T-helper 2 cell treated with Interferon-gamma antibody and Interleukin-4, amounts not matched to agents 5 μg/mL and 100 μg/mL, for 36 hours (primary cell): ENCODE measurements at regions not wholly inside any gene's neighbourhood (a gene's known extent, or its start where the extent isn't known, plus 50 kb on each side); places are given as distances from the start of the nearest gene placed in this dataset.
"Not testable (repeated sequence)": the region's sequence is repeated elsewhere in the genome, so short reads cannot be mapped to it uniquely, and the experiment has no call there.

Experiments used
- DNase-seq: peaks from one replicate; pipeline ENCODE4 v3.0.0; 2021; ENCODE audit warnings: low spot score
- H3K27ac Mint-ChIP-seq: one replicate; pipeline ENCODE4 v1.8.0; 2021; ENCODE audit warnings: mild to moderate bottlenecking, mixed read lengths
- H3K27me3 Mint-ChIP-seq: one replicate; pipeline ENCODE4 v1.8.0; 2021; ENCODE audit warnings: low read depth, mixed read lengths
- H3K36me3 Mint-ChIP-seq: one replicate; pipeline ENCODE4 v1.8.0; 2021; ENCODE audit warnings: low read depth, mixed read lengths
- H3K4me1 Mint-ChIP-seq: one replicate; pipeline ENCODE4 v1.8.0; 2021; ENCODE audit warnings: low read depth, mixed read lengths
- H3K4me3 Mint-ChIP-seq: one replicate; pipeline ENCODE4 v1.8.0; 2022; ENCODE audit warnings: mild to moderate bottlenecking, moderate library complexity, mixed read lengths
- H3K9me3 Mint-ChIP-seq: one replicate; pipeline ENCODE4 v1.8.0; 2021; ENCODE audit warnings: mixed read lengths

GRCh38 chr2:129820908-129821307 lies 158.6 kb upstream of the RAB6C start:
- DNase-seq, result no peak
- H3K9me3 Mint-ChIP-seq, result no peaks in the 10 kb centered on the region

DNA sequence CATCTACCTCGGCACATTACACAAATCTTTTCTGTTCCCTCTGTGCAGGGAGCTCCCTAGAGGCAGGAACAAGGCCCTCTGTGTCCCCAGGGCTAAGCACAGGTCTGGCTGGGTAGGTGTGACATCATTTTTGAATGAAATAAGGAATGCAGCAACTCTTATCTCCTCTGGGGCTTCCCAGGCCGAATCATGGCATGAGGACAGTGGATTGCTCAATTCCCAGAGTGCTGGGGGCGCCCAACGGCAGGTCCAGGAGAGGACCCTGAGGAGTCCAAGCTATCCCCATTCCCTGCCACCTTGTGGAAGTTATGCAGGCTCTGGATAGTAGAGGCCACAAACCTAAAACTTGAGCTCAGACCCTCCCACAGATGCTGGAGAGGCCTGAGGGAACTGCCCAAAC lies 158.0 kb upstream of the RAB6C start:
- Mint-ChIP-seq H3K4me3 (no peak overlapping the region), H3K36me3 (no peaks in the 10 kb centered on the region), H3K4me1 (no peaks in the 10 kb centered on the region), H3K27ac (no peak overlapping the region), H3K27me3 (no peaks in the 10 kb centered on the region), H3K9me3 (no peaks in the 10 kb centered on the region)
- no peak for DNase-seq

More at GRCh38 chr2:129820908-129821307, 158.6 kb upstream of the RAB6C start:
- H3K27me3 Mint-ChIP-seq, result no peaks in the 10 kb centered on the region
- no peak overlapping the region for H3K4me3 Mint-ChIP-seq
- no peak overlapping the region for H3K27ac Mint-ChIP-seq
- H3K36me3 Mint-ChIP-seq, result no peaks in the 10 kb centered on the region
- no peaks in the 10 kb centered on the region for H3K4me1 Mint-ChIP-seq

DNA sequence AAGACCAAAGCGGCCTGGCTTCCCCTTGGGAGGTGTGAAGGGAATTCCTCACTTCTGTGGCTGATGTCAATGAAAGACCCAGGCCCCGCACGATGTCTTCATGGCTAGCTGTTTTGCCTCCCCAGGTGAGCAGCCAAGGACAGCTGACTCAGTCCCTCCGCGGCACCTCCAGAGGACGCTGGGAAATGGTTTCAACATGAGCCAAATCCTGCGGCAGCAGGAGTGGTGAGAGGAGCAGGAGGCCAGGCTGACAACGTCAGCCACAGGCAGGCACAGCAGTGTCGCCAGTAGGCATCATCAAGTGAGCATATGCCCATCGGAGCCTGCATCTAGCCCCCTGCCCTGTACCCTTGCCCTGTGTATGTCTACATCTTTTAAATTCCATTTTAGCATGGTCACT lies 156.4 kb upstream of the RAB6C start:
- H3K27ac Mint-ChIP-seq, result no peak overlapping the region
- H3K36me3 Mint-ChIP-seq, result no peaks in the 10 kb centered on the region
- DNase-seq, result no peak
- no peaks in the 10 kb centered on the region for H3K27me3 Mint-ChIP-seq
- no peaks in the 10 kb centered on the region for H3K4me1 Mint-ChIP-seq
- no peaks in the 10 kb centered on the region for H3K9me3 Mint-ChIP-seq
- no peak overlapping the region for H3K4me3 Mint-ChIP-seq

DNA sequence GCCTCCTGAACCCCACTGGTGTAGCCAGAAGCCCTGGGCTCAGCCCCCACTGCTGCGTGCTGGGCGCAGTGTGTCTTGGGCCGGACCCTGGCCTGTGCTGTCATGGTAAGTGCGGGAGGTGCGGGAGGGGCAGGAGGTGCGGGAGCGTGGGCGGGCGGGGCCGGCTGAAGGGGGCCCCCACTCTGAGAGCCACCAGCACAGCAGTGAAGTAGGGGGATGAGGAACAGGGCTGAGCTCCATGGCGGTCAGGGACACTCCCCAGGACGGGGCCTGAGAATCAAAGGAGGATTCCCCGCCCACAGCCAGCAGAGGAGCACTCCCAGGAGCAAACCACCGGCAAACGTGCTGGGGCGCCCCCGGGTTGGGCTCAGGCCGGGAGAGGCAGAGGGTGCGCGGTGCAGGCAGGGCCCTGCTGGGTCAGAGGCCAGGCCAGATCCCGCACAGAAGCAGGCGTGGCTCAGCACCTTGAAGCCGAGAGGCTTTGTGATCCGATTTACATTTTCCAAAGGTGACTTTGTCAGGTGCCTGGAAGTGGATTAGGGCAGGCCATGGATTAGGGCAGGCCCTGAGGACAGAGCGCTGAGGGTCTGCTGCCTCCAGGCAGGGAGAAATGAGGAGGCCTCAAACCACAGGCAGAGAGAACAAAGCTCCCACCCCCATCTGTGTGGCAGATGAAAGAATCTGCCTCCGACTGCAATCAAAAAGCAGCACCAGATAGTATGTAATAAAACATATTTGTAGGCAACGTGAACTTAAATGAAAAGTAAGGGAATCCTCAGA lies 152.0 kb upstream of the RAB6C start:
- DNase-seq, result no peak
- Mint-ChIP-seq H3K4me1 (no peaks in the 10 kb centered on the region), H3K36me3 (no peaks in the 10 kb centered on the region), H3K27ac (no peak overlapping the region), H3K9me3 (no peaks in the 10 kb centered on the region), H3K27me3 (no peaks in the 10 kb centered on the region), H3K4me3 (no peak overlapping the region)

GRCh38 chr2:129828792-129829191 lies 150.7 kb upstream of the RAB6C start:
- H3K4me3 Mint-ChIP-seq, result no peak overlapping the region
- no peaks in the 10 kb centered on the region for H3K4me1 Mint-ChIP-seq
- no peaks in the 10 kb centered on the region for H3K9me3 Mint-ChIP-seq
- no peaks in the 10 kb centered on the region for H3K36me3 Mint-ChIP-seq
- DNase-seq, result no peak
- H3K27me3 Mint-ChIP-seq, result no peaks in the 10 kb centered on the region
- no peak overlapping the region for H3K27ac Mint-ChIP-seq

- no peak for DNase-seq
- no peak overlapping the region for H3K4me3 Mint-ChIP-seq
- no peaks in the 10 kb centered on the region for H3K36me3 Mint-ChIP-seq
- no peaks in the 10 kb centered on the region for H3K4me1 Mint-ChIP-seq
- no peaks in the 10 kb centered on the region for H3K27me3 Mint-ChIP-seq
- H3K9me3 Mint-ChIP-seq, result no peaks in the 10 kb centered on the region
- no peak overlapping the region for H3K27ac Mint-ChIP-seq
These were observed 149.9 kb upstream of the RAB6C start for GRCh38 chr2:129829588-129829987.

DNA sequence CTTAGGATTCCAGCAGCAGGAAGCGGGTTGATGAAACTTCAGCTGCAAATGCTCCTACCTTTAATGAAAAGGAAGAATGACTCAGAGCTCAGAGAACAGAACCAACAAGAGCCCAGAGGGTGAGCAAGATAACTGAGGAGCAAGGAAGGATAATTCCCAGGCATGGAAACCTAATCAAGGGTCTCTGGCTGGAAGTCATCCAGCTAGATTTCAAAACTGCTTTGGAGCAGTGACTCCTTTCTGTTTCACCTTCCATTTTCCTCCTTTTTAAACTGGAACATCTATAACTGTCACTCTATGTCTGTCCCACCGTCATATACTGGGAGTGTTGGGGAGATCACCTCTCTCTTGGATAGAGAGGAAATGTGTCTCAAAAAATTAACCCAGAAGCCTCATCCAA lies 148.4 kb upstream of the RAB6C start:
- DNase-seq, result no peak
- no peaks in the 10 kb centered on the region for H3K36me3 Mint-ChIP-seq
- H3K4me3 Mint-ChIP-seq, result no peak overlapping the region
- H3K27ac Mint-ChIP-seq, result no peak overlapping the region
- H3K9me3 Mint-ChIP-seq, result no peaks in the 10 kb centered on the region
- H3K4me1 Mint-ChIP-seq, result no peaks in the 10 kb centered on the region
- no peaks in the 10 kb centered on the region for H3K27me3 Mint-ChIP-seq

DNA sequence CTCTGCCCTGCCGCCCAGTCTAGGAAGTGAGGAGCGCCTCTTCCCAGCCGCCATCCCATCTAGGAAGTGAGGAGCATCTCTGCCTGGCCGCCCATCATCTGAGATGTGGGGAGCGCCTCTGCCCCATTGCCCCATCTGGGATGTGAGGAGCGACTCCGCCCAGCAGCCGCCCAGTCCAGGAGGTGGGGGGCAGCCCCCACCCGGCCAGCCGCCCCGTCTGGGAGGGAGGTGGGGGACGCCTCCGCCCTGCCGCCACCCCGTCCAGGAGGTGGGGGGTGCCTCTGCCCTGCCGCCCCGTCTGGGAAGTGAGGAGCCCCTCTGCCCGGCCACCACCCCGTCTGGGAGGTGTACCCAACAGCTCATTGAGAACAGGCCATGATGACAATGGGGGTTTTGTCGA lies 146.0 kb upstream of the RAB6C start:
- not testable (repeated sequence) for H3K27me3 Mint-ChIP-seq, H3K9me3 Mint-ChIP-seq, H3K27ac Mint-ChIP-seq, H3K36me3 Mint-ChIP-seq, H3K4me3 Mint-ChIP-seq, DNase-seq, H3K4me1 Mint-ChIP-seq

DNA sequence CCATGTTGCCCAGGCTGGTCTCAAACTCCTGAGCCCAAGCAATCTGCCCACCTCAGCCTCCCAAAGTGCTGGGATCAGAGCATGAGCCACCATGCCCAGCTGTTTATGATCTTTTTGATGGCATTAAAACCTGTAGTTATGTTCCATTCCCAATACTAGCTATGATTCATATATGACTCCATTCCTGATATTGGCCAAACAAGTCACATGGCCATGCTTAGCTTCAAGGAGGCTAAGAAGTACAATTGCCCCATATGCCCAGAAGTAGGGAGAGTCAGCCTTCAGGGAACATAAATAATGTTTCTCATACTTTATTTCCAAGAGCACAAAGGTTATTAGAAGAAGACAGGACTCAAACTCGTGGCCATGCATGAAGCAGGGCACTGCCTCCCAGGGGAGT lies 132.4 kb upstream of the RAB6C start:
- H3K4me1 Mint-ChIP-seq, result no peaks in the 10 kb centered on the region
- H3K27me3 Mint-ChIP-seq, result peaks cover 4% of the 10 kb centered on the region
- H3K27ac Mint-ChIP-seq, result no peak overlapping the region
- H3K4me3 Mint-ChIP-seq, result no peak overlapping the region
- DNase-seq, result no peak
- H3K36me3 Mint-ChIP-seq, result no peaks in the 10 kb centered on the region
- H3K9me3 Mint-ChIP-seq, result no peaks in the 10 kb centered on the region

GRCh38 chr2:129849559-129850160 lies 129.8 kb upstream of the RAB6C start:
- no peak for DNase-seq
- Mint-ChIP-seq H3K4me3 (no peak overlapping the region), H3K27me3 (no peaks in the 10 kb centered on the region), H3K4me1 (no peaks in the 10 kb centered on the region), H3K9me3 (no peaks in the 10 kb centered on the region), H3K36me3 (no peaks in the 10 kb centered on the region), H3K27ac (no peak overlapping the region)

GRCh38 chr2:129857200-129857599 lies 122.3 kb upstream of the RAB6C start:
- DNase-seq, result no peak
- no peak overlapping the region for H3K4me3 Mint-ChIP-seq
- H3K27ac Mint-ChIP-seq, result no peak overlapping the region
- H3K36me3 Mint-ChIP-seq, result no peaks in the 10 kb centered on the region
- H3K9me3 Mint-ChIP-seq, result no peaks in the 10 kb centered on the region
- no peaks in the 10 kb centered on the region for H3K4me1 Mint-ChIP-seq
- peaks cover 7% of the 10 kb centered on the region for H3K27me3 Mint-ChIP-seq

DNA sequence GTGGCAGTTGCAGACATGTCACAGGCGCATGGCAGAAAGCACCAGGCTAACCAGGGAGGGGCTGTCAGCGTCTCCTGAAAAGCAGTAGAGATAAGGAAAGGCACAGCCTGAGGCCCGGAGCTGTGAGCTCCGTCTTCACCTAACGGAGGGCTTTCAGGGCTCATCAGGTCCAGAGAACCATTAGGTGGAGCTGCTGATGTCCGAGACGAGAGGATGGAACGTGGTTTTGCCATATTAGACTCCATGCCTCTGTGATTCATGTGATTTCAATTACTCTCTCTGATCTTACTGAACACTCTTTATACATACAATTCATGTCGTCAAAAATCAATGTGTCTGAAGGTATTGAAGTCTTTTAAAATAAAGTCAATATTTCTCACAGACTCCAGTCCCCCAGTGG lies 120.3 kb upstream of the RAB6C start:
- Mint-ChIP-seq H3K27me3 (peaks cover 7% of the 10 kb centered on the region), H3K4me1 (no peaks in the 10 kb centered on the region), H3K9me3 (no peaks in the 10 kb centered on the region), H3K36me3 (no peaks in the 10 kb centered on the region), H3K4me3 (no peak overlapping the region), H3K27ac (no peak overlapping the region)
- DNase-seq, result no peak

GRCh38 chr2:129860088-129860487 lies 119.4 kb upstream of the RAB6C start:
- H3K4me3 Mint-ChIP-seq, result no peak overlapping the region
- no peaks in the 10 kb centered on the region for H3K9me3 Mint-ChIP-seq
- H3K4me1 Mint-ChIP-seq, result no peaks in the 10 kb centered on the region
- no peaks in the 10 kb centered on the region for H3K36me3 Mint-ChIP-seq
- H3K27ac Mint-ChIP-seq, result no peak overlapping the region
- H3K27me3 Mint-ChIP-seq, result peaks cover 7% of the 10 kb centered on the region
- no peak for DNase-seq

- DNase-seq, result no peak
- Mint-ChIP-seq H3K4me3 (no peak overlapping the region), H3K36me3 (no peaks in the 10 kb centered on the region), H3K9me3 (no peaks in the 10 kb centered on the region), H3K27me3 (peaks cover 3% of the 10 kb centered on the region), H3K4me1 (no peaks in the 10 kb centered on the region), H3K27ac (no peak overlapping the region)
These were observed 117.7 kb upstream of the RAB6C start for GRCh38 chr2:129861666-129862288.
